ENCODE measurements at regions not wholly inside any gene's neighbourhood (a gene's known extent, or its start where the extent isn't known, plus 50 kb on each side); places are given as distances from the start of the nearest gene placed in this dataset.

DNA sequence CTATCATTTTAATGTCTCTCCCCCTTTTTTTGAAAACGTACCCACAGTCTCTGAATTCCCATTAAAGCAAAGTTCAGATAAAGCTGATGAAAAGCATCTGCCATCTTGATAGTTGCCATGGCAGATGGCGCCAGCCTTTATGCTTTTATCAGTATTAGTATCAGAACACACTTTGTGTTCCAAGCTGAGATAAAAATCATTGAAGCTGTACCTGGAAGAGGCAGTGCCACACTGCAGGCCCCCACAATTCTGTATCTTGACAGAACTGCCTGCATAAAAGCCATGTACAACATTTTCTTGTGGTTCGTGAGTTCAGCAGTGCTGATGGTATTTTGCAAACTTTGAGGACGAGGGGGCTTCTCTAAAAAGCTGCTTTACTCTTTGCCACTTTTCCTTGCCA lies 311.7 kb downstream of the SATB1 start:
- H3K27me3 ChIP-seq: no peaks in the 10 kb centered on the region
- DNase-seq (no peak), ATAC-seq (no peak)
- intact Hi-C loops (cut with DNase I; ENCODE audit: low total_unique reads) (no loop called here), in situ Hi-C loops (cut with MboI; ENCODE audit: low sequenced_read_pairs in 4 of 4) (no loop called here)
- H3K4me1 ChIP-seq: no peaks in the 10 kb centered on the region
- no peak for TF ChIP-seq POLR2A (IDR thresholded peaks at IDR 0.05)
- TF ChIP-seq, protein P1, sequence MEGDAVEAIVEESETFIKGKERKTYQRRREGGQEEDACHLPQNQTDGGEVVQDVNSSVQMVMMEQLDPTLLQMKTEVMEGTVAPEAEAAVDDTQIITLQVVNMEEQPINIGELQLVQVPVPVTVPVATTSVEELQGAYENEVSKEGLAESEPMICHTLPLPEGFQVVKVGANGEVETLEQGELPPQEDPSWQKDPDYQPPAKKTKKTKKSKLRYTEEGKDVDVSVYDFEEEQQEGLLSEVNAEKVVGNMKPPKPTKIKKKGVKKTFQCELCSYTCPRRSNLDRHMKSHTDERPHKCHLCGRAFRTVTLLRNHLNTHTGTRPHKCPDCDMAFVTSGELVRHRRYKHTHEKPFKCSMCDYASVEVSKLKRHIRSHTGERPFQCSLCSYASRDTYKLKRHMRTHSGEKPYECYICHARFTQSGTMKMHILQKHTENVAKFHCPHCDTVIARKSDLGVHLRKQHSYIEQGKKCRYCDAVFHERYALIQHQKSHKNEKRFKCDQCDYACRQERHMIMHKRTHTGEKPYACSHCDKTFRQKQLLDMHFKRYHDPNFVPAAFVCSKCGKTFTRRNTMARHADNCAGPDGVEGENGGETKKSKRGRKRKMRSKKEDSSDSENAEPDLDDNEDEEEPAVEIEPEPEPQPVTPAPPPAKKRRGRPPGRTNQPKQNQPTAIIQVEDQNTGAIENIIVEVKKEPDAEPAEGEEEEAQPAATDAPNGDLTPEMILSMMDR (IDR thresholded peaks at IDR 0.05 in 4 of 5, conservative IDR thresholded peaks at IDR 0.05 in 1 of 5): no peak
- no peak overlapping the region for H3K4me3 ChIP-seq
- H3K36me3 ChIP-seq: no peaks in the 10 kb centered on the region
- no peaks in the 10 kb centered on the region for H3K9me3 ChIP-seq
- no peak overlapping the region for H3K27ac ChIP-seq

DNA sequence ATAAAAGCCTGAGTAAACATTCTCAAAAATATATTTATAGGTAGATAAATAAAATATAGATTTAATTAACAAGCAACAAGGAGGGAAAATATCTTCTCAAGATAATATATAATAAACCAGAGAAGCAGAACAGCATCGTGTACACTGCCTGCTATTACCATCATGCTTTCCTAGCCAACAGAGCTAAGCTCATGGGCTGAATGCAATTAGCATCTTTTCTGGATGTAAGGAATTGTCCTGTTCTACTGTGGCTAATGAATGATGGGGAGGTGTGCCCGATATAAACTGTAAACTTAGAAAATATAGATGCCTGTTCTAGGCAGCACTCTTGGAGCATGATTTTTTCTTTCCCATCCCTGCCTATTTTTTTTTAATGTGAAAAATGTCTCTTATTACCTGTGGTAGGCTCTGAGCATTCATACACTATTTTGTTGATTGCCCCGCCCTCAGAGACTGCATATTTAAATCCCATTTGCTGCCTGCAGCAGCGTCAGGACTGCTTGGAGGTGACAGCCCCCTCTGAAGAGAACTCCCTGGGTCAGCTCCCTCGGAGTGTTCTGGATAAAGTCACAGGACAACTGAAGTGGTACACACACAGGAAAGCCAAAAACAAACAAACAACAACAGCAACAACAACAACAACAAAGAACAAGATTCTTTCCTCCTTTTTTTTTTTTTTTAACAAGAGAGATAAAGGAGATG lies 312.3 kb downstream of the SATB1 start:
- no peak overlapping the region for H3K4me3 ChIP-seq
- no peak for TF ChIP-seq POLR2A (IDR thresholded peaks at IDR 0.05)
- TF ChIP-seq, protein P1 (IDR thresholded peaks at IDR 0.05 in 4 of 5, conservative IDR thresholded peaks at IDR 0.05 in 1 of 5): no peak
- intact Hi-C loops (cut with DNase I; ENCODE audit: low total_unique reads): no loop called here
- H3K9me3 ChIP-seq: no peaks in the 10 kb centered on the region
- in situ Hi-C loops (cut with MboI; ENCODE audit: low sequenced_read_pairs in 4 of 4): no loop called here
- H3K4me1 ChIP-seq: no peaks in the 10 kb centered on the region
- no peaks in the 10 kb centered on the region for H3K27me3 ChIP-seq
- ATAC-seq (no peak), DNase-seq (no peak)
- H3K27ac ChIP-seq: no peak overlapping the region
- no peaks in the 10 kb centered on the region for H3K36me3 ChIP-seq

DNA sequence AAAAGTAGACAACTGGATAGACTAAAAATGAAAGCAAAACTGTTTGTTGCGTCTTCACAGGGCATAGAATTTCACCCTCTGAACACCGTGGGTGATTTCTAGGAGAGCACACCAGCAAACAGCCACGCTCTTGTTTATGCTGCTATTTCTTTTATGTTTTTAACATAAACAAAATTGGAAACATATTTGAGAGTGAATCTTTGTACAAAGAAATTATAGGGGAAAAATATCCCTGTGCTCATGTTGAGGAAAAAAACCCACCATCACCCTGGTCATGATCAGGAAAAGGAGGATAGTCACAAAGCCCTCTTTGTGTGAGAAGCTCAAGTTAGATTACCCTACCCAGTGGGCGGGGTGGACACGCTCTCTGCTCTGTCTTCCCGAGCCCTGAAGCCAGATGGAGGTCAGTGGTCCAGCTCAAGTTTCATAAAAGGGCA lies 313.3 kb downstream of the SATB1 start:
- intact Hi-C loops (cut with DNase I; ENCODE audit: low total_unique reads) (no loop called here), in situ Hi-C loops (cut with MboI; ENCODE audit: low sequenced_read_pairs in 4 of 4) (no loop called here)
- Histone ChIP-seq H3K27me3 (no peaks in the 10 kb centered on the region), H3K4me3 (no peak overlapping the region), H3K27ac (no peak overlapping the region), H3K4me1 (no peaks in the 10 kb centered on the region), H3K9me3 (no peaks in the 10 kb centered on the region), H3K36me3 (no peaks in the 10 kb centered on the region)
- ATAC-seq (no peak), DNase-seq (no peak)
- TF ChIP-seq POLR2A (IDR thresholded peaks at IDR 0.05): no peak
- TF ChIP-seq, protein P1 (IDR thresholded peaks at IDR 0.05 in 4 of 5, conservative IDR thresholded peaks at IDR 0.05 in 1 of 5): no peak

DNA sequence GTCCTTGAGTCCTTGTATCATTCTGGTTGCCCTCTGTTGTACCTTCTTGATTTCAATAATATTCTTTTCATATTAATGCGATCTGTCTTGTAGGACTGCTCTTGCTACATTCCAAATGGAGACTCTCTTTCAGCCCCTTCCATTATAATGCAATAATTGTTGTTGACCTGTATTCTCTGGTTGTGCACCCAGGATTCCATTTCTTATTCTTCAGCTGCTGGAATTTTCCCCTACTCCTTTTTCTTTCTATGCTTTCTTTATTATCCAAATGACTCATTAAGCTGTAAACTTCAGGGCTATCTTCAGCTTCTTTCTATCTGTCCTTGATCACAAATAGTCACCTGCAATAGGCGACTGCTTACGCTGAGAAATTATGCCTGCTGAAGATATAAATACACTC lies 321.5 kb downstream of the SATB1 start:
- ATAC-seq: no peak
- Histone ChIP-seq H3K9me3 (no peaks in the 10 kb centered on the region), H3K27me3 (no peaks in the 10 kb centered on the region), H3K4me3 (no peak overlapping the region), H3K36me3 (no peaks in the 10 kb centered on the region), H3K4me1 (no peaks in the 10 kb centered on the region), H3K27ac (no peak overlapping the region)
- no peak for TF ChIP-seq POLR2A (IDR thresholded peaks at IDR 0.05)
- TF ChIP-seq, protein P1 (IDR thresholded peaks at IDR 0.05 in 4 of 5, conservative IDR thresholded peaks at IDR 0.05 in 1 of 5): no peak
- in situ Hi-C loops (cut with MboI; ENCODE audit: low sequenced_read_pairs in 4 of 4): no loop called here
- intact Hi-C loops (cut with DNase I; ENCODE audit: low total_unique reads): no loop called here
- no peak for DNase-seq

DNA sequence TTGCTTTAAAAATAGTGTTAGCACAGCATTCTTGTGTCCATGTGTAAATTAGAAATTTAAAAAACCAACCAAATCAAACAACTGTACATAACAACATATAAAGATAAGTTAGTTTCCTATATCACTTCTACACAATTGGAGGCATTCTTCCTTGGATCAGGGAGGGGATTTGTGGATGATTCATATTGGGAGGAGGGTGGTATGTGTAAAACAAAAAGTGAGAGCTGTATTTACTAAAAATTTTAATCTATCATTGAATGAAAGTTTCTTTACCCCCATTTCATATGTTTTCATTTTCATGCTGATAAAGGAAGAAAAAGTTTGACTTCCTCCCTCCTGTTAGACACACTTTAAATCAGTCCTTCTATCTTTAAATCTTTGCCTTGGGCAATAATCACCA lies 325.0 kb downstream of the SATB1 start:
- no peak for TF ChIP-seq POLR2A (IDR thresholded peaks at IDR 0.05)
- TF ChIP-seq, protein P1 (IDR thresholded peaks at IDR 0.05 in 4 of 5, conservative IDR thresholded peaks at IDR 0.05 in 1 of 5): no peak
- H3K27me3 ChIP-seq: no peaks in the 10 kb centered on the region
- no peaks in the 10 kb centered on the region for H3K9me3 ChIP-seq
- H3K4me1 ChIP-seq: no peaks in the 10 kb centered on the region
- intact Hi-C loops (cut with DNase I; ENCODE audit: low total_unique reads) (no loop called here), in situ Hi-C loops (cut with MboI; ENCODE audit: low sequenced_read_pairs in 4 of 4) (no loop called here)
- H3K27ac ChIP-seq: no peak overlapping the region
- H3K36me3 ChIP-seq: no peaks in the 10 kb centered on the region
- ATAC-seq (no peak), DNase-seq (no peak)
- H3K4me3 ChIP-seq: no peak overlapping the region
